ENCODE measurements at regions not wholly inside any gene's neighbourhood (a gene's known extent, or its start where the extent isn't known, plus 50 kb on each side); places are given as distances from the start of the nearest gene placed in this dataset.

DNA sequence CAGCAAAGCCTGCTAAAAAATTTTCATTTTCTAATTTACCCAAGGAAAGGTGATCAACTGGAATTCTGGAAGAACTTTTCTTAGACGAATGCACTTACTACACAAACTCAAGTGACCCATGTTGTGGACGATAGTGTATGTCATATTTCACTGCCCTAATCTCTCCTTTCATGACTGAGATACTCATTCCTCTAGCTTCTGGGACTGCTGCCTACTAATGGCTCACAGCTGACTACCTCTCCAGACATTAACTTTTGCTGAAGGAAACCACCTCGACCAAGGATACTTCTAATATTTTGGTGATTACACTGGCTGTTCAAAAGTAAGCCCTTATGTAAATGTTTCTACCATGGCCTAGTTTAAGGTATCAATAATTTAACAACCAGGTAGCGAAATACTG is 959.9 kb upstream of the GHITM start:
- no peaks in the 10 kb centered on the region for H3K27me3 ChIP-seq
- no peaks in the 10 kb centered on the region for H3K9me3 ChIP-seq
- TF ChIP-seq, protein P1, sequence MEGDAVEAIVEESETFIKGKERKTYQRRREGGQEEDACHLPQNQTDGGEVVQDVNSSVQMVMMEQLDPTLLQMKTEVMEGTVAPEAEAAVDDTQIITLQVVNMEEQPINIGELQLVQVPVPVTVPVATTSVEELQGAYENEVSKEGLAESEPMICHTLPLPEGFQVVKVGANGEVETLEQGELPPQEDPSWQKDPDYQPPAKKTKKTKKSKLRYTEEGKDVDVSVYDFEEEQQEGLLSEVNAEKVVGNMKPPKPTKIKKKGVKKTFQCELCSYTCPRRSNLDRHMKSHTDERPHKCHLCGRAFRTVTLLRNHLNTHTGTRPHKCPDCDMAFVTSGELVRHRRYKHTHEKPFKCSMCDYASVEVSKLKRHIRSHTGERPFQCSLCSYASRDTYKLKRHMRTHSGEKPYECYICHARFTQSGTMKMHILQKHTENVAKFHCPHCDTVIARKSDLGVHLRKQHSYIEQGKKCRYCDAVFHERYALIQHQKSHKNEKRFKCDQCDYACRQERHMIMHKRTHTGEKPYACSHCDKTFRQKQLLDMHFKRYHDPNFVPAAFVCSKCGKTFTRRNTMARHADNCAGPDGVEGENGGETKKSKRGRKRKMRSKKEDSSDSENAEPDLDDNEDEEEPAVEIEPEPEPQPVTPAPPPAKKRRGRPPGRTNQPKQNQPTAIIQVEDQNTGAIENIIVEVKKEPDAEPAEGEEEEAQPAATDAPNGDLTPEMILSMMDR (IDR thresholded peaks at IDR 0.05), result no peak
- no peak for TF ChIP-seq POLR2A (IDR thresholded peaks at IDR 0.05)
- 60% methylated on average over 4 of the region's 4 CpGs for WGBS (ENCODE audit: insufficient coverage, low coverage, low lambda C conversion rate, missing lambda C conversion rate)
- no peaks in the 10 kb centered on the region for H3K4me1 ChIP-seq
- ATAC-seq, result no peak
- intact Hi-C loops (cut with DNase I), result no loop called here
- H3K27ac ChIP-seq, result no peak overlapping the region
- no peak overlapping the region for H3K4me3 ChIP-seq
- DNase-seq, result no peak
- no peaks in the 10 kb centered on the region for H3K36me3 ChIP-seq

DNA sequence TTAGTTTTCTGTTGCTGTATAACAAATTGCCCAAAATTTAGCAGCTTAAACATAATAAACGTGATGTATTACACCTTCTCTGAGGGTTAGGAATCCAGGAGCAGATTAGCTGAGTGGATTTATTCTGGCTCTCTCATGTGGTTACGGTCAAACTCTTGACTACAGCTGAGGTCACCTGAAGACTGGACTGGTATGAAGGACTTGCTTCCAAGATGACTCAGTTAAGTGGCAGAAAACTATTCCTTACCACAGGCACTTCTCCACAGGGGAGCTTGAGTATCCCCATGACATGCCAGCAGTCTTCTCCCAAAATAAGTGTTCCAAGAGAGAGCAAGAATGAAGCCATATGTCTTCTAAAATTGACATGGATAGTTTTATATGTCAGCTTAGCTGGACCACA is 957.2 kb upstream of the GHITM start:
- Histone ChIP-seq H3K27me3 (no peaks in the 10 kb centered on the region), H3K9me3 (no peaks in the 10 kb centered on the region), H3K36me3 (no peaks in the 10 kb centered on the region), H3K4me3 (no peak overlapping the region), H3K4me1 (no peaks in the 10 kb centered on the region), H3K27ac (no peak overlapping the region)
- TF ChIP-seq, protein P1 (IDR thresholded peaks at IDR 0.05), result no peak
- no peak for TF ChIP-seq POLR2A (IDR thresholded peaks at IDR 0.05)
- DNase-seq (no peak), ATAC-seq (no peak)
- intact Hi-C loops (cut with DNase I), result no loop called here
- 57% methylated on average over 2 of the region's 2 CpGs for WGBS (ENCODE audit: insufficient coverage, low coverage, low lambda C conversion rate, missing lambda C conversion rate)

DNA sequence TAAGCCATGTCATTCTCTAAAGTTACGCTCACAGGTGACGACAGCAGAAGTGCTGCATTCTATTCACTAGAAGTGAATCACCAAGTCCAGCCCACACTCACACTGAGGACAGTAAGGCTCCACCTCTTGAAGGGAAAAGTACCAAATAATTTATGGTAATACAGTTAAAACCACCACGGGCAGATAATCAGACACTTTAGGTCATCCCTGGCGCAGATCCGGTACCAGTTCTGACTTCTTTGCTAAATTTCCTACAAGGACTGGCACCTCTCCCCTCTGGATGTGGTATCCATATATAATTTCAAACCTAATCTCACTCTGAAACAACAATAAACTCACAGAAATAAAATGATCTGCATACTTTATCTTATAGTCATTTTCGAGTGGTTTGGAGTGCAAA is 954.7 kb upstream of the GHITM start:
- no peak overlapping the region for H3K4me3 ChIP-seq
- H3K9me3 ChIP-seq, result no peaks in the 10 kb centered on the region
- H3K4me1 ChIP-seq, result no peaks in the 10 kb centered on the region
- TF ChIP-seq, protein P1 (IDR thresholded peaks at IDR 0.05), result no peak
- TF ChIP-seq POLR2A (IDR thresholded peaks at IDR 0.05), result no peak
- WGBS (ENCODE audit: insufficient coverage, low coverage, low lambda C conversion rate, missing lambda C conversion rate), result 80% methylated on average over 6 of the region's 6 CpGs
- H3K27me3 ChIP-seq, result no peaks in the 10 kb centered on the region
- intact Hi-C loops (cut with DNase I), result no loop called here
- no peak overlapping the region for H3K27ac ChIP-seq
- ATAC-seq, result no peak
- DNase-seq, result no peak
- H3K36me3 ChIP-seq, result no peaks in the 10 kb centered on the region

DNA sequence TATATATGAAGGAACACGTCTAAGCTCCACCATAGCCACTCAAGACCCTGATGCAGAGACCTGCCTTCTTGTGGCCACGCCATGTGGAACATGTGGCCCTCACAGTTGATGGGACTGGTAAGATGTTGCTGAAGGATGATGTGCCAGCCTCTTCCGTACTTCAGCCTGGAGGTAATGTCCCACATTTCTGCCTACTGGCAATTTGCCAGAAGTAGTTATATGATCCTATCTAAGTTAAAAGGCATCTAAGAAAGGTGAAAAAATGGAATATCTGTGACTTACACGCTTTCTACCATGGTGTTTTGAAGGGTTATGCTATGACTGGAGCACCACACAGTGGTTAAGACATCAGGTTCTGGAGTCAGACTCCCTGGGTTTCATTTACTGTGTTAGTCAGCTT is 948.7 kb upstream of the GHITM start:
- Histone ChIP-seq H3K27me3 (no peaks in the 10 kb centered on the region), H3K27ac (no peak overlapping the region), H3K4me1 (no peaks in the 10 kb centered on the region), H3K9me3 (no peaks in the 10 kb centered on the region), H3K36me3 (no peaks in the 10 kb centered on the region), H3K4me3 (no peak overlapping the region)
- WGBS (ENCODE audit: insufficient coverage, low coverage, low lambda C conversion rate, missing lambda C conversion rate), result 64% methylated on average over 2 of the region's 4 CpGs
- TF ChIP-seq POLR2A (IDR thresholded peaks at IDR 0.05), result no peak
- TF ChIP-seq, protein P1 (IDR thresholded peaks at IDR 0.05), result no peak
- intact Hi-C loops (cut with DNase I), result no loop called here
- DNase-seq, result no peak
- no peak for ATAC-seq

DNA sequence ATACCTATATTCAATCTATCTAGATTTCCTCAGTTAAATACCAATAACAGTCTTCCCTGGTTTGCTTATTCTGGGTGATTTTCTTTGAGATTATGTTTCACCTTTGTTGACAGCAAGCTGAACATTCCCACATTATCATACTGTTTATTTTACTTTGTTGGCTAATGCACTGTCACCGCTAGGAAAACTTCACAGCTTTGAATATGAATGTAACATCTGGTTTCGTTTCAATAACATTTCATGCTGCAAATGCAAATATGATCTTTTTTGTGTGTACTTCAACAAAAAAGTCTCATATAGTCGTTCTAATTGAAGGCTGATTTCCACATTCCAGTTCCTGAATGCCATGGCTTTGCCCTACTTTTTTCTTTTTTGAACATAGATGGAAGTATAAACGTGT is 946.3 kb upstream of the GHITM start:
- DNase-seq (no peak), ATAC-seq (no peak)
- Histone ChIP-seq H3K36me3 (no peaks in the 10 kb centered on the region), H3K9me3 (no peaks in the 10 kb centered on the region), H3K4me1 (no peaks in the 10 kb centered on the region), H3K27ac (no peak overlapping the region), H3K4me3 (no peak overlapping the region), H3K27me3 (no peaks in the 10 kb centered on the region)
- WGBS (ENCODE audit: insufficient coverage, low coverage, low lambda C conversion rate, missing lambda C conversion rate), result 22% methylated on average over 4 of the region's 4 CpGs
- TF ChIP-seq POLR2A (IDR thresholded peaks at IDR 0.05), result no peak
- TF ChIP-seq, protein P1 (IDR thresholded peaks at IDR 0.05), result no peak
- intact Hi-C loops (cut with DNase I), result no loop called here
